GM12878 (cell line): ENCODE measurements at regions not wholly inside any gene's neighbourhood (a gene's known extent, or its start where the extent isn't known, plus 50 kb on each side); places are given as distances from the start of the nearest gene placed in this dataset.
A peak's percentile ranks its signal among the peaks of the same experiment; 100 is the strongest.

ENCODE experiments used
- ATAC-seq: fragments of 200-7000 bp; cut with Tn5 transposase; 3 replicates; pipeline ENCODE4 v1.9.1; 2020; ENCODE audit warnings: mild to moderate bottlenecking, moderate library complexity
- BruUV-seq: library from RNA; stranded (reverse); fragments of 400-500 nt; replicated peaks from 2 replicates; lab custom pipeline; 2021; lab: Mats Ljungman, UMichigan
- CTCF ChIA-PET: fragments of 300-600 bp; sonication (Branson Sonifier 250); formaldehyde crosslinking; extraction: SDS; loops from one replicate; lab custom pipeline; 2021; ENCODE audit warnings: inconsistent platforms; lab: Yijun Ruan, JAX
- POLR2A ChIA-PET: fragments of 350-600 bp; formaldehyde crosslinking; extraction: SDS; loops from one replicate; lab custom pipeline; 2021; ENCODE audit warnings: inconsistent platforms; lab: Charles Lee
- RAD21 ChIA-PET: fragments of 300-600 bp; sonication (Branson Sonifier 250); formaldehyde crosslinking; loops from one replicate; lab custom pipeline; 2023; ENCODE audit warnings: antibody characterized with exemption; ENCODE audit not compliant: unreplicated experiment; lab: Charles Lee
- SMC1A ChIA-PET: fragments of 300-600 bp; sonication (Branson Sonifier 250); formaldehyde crosslinking; loops from one replicate; lab custom pipeline; 2023; ENCODE audit not compliant: unreplicated experiment, uncharacterized antibody; lab: Charles Lee
- DNase-seq: peaks from one replicate; pipeline ENCODE4 v3.0.0-alpha.2; 2011; ENCODE audit warnings: low read depth, low spot score
- FAIRE-seq: peaks from 3 replicates; lab custom pipeline; 2011; peaks lifted over from hg19 to GRCh38; lab: Jason Lieb, UNC
- H2AFZ ChIP-seq: 2 replicates; pipeline ENCODE4 v1.6.0; 2011; ENCODE audit warnings: low read depth, low read length, control low read depth; ENCODE audit not compliant: control insufficient read depth
- H3K27ac ChIP-seq: 2 replicates; pipeline ENCODE4 v1.5.1; 2011; ENCODE audit warnings: control low read depth; ENCODE audit not compliant: control insufficient read depth, insufficient read depth
- H3K27me3 ChIP-seq, 2 experiments: replicated peaks in 1 of 2; 2 replicates each; pipeline versions ENCODE4 v1.6.0 to v1.6.1; 2011; ENCODE audit warnings: low read length in 1 of 2; ENCODE audit not compliant: control insufficient read depth in 2 of 2, insufficient read depth in 2 of 2
- H3K36me3 ChIP-seq, 2 experiments: 2 replicates each; pipeline ENCODE4 v1.5.1; 2011; ENCODE audit warnings: low read length in 1 of 2; ENCODE audit not compliant: control insufficient read depth in 2 of 2, insufficient read depth in 2 of 2
- H3K4me1 ChIP-seq: 2 replicates; pipeline ENCODE4 v1.6.1; 2011; ENCODE audit warnings: mild to moderate bottlenecking, low read length, moderate library complexity, mixed read lengths; ENCODE audit not compliant: control insufficient read depth, insufficient read depth
- H3K4me2 ChIP-seq: 2 replicates; pipeline ENCODE4 v1.6.0; 2011; ENCODE audit warnings: control low read depth; ENCODE audit not compliant: control insufficient read depth, insufficient read depth
- H3K4me3 ChIP-seq: fragments of 200-600 bp; sonication (generic); 2 replicates; pipeline ENCODE4 v1.5.1; 2016
- H3K79me2 ChIP-seq: 2 replicates; pipeline ENCODE4 v1.6.0; 2011; ENCODE audit warnings: low read length; ENCODE audit not compliant: control insufficient read depth, insufficient read depth
- H3K9ac ChIP-seq: 2 replicates; pipeline ENCODE4 v1.8.0; 2011; ENCODE audit warnings: low read length, control low read depth, mixed read lengths; ENCODE audit not compliant: control insufficient read depth, insufficient read depth
- H3K9me3 ChIP-seq: replicated peaks from 3 replicates; pipeline ENCODE4 v1.5.1; 2011; ENCODE audit warnings: mild to moderate bottlenecking, low read length; ENCODE audit not compliant: control insufficient read depth, insufficient read depth
- H4K20me1 ChIP-seq: 2 replicates; pipeline ENCODE4 v1.6.0; 2011; ENCODE audit not compliant: control insufficient read depth, insufficient read depth
- BACH1 ChIP-seq: fragments of 450-650 bp; IDR thresholded peaks from 2 replicates; pipeline ENCODE4 v1.6.1; 2017; ENCODE audit warnings: mild to moderate bottlenecking, borderline replicate concordance
- CBFB ChIP-seq: IDR thresholded peaks from 2 replicates; pipeline ENCODE4 v1.6.1; 2016; ENCODE audit warnings: antibody characterized with exemption, low read depth
- CHD2 ChIP-seq: IDR thresholded peaks from 2 replicates; pipeline ENCODE4 v1.6.1; 2011; ENCODE audit warnings: low read depth, low read length, improper control_type of control experiment, borderline replicate concordance
- CHD4 ChIP-seq: fragments of 200-600 bp; sonication (generic); IDR thresholded peaks from 2 replicates; pipeline ENCODE4 v1.6.1; 2016; ENCODE audit warnings: mild to moderate bottlenecking
- KDM1A ChIP-seq: fragments of 200-600 bp; sonication (generic); IDR thresholded peaks from 2 replicates; pipeline ENCODE4 v1.6.1; 2016; ENCODE audit warnings: borderline replicate concordance
- MTA3 ChIP-seq: IDR thresholded peaks from 2 replicates; pipeline ENCODE4 v1.6.1; 2012; ENCODE audit warnings: low read length, inconsistent platforms, borderline replicate concordance
- NFXL1 ChIP-seq: fragments of 450-650 bp; IDR thresholded peaks from 2 replicates; pipeline ENCODE4 v1.6.1; 2017; ENCODE audit warnings: antibody characterized with exemption, mild to moderate bottlenecking, borderline replicate concordance
- NKRF ChIP-seq: fragments of 450-650 bp; conservative IDR thresholded peaks from 2 replicates; pipeline ENCODE4 v1.6.1; 2017; ENCODE audit warnings: mild to moderate bottlenecking, moderate library complexity
- RAD21 ChIP-seq: IDR thresholded peaks from 2 replicates; pipeline ENCODE4 v1.6.1; 2011; ENCODE audit warnings: mild to moderate bottlenecking, low read depth, low read length, moderate library complexity; ENCODE audit not compliant: insufficient read depth
- TBL1XR1 ChIP-seq: IDR thresholded peaks from 2 replicates; pipeline ENCODE4 v1.6.1; 2012; ENCODE audit warnings: low read depth, low read length, improper control_type of control experiment
- YBX1 ChIP-seq: fragments of 450-650 bp; IDR thresholded peaks from 2 replicates; pipeline ENCODE4 v1.6.1; 2016; ENCODE audit warnings: antibody characterized with exemption
- ZNF207 ChIP-seq: fragments of 450-650 bp; IDR thresholded peaks from 2 replicates; pipeline ENCODE4 v1.6.1; 2014; ENCODE audit warnings: antibody characterized with exemption, mild to moderate bottlenecking, borderline replicate concordance
- WGBS: methylation state at CpG from one replicate; pipeline ENCODE4 v1.1.6; 2016; ENCODE audit warnings: low lambda C conversion rate; ENCODE audit not compliant: insufficient replicate concordance, insufficient coverage; ENCODE audit errors: missing lambda C conversion rate; 5-methylcytosine and 5-hydroxymethylcytosine counted together
- in situ Hi-C: fragments of 300-500 bp; cut with MboI; formaldehyde crosslinking; loops from 9 replicates; pipeline ENCODE4 v1.14.3; 2018; ENCODE audit warnings: mixed read lengths
- intact Hi-C: fragments of 100-400 bp; cut with micrococcal nuclease; formaldehyde crosslinking; loops from one replicate; pipeline ENCODE4 v1.14.2; 2022; ENCODE audit not compliant: unreplicated experiment
- TF ChIP-seq, protein P1 (sequence below): IDR thresholded peaks from 2 replicates; pipeline ENCODE4 v1.6.1; 2012; ENCODE audit warnings: low read length, inconsistent platforms

DNA sequence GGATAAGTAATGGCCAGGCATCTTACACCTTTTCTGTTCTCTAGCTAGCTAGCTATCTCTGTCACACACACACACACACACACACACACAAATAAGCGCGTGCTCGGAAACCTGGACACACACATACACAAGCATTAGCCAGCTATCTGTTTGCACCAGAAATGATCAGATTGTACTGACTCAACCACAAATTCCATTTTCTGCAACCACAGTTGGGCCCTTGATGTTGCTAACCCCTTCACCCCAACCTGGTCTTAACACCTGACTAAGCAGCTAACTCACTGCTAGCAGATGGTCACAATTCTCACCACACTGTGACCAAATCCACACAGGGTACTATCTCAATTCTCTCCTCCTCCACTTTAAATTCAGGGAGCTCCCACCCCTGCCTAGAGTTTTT is 183.0 kb upstream of the THBS1 start:
- no peaks in the 10 kb centered on the region for H4K20me1 ChIP-seq
- TF ChIP-seq TBL1XR1 (no peak), CBFB (no peak), NKRF (no peak), BACH1 (no peak), YBX1 (no peak), RAD21 (no peak), ZNF207 (no peak), CHD2 (no peak), MTA3 (no peak), CHD4 (no peak), NFXL1 (no peak), KDM1A (no peak)
- TF ChIP-seq, protein P1, sequence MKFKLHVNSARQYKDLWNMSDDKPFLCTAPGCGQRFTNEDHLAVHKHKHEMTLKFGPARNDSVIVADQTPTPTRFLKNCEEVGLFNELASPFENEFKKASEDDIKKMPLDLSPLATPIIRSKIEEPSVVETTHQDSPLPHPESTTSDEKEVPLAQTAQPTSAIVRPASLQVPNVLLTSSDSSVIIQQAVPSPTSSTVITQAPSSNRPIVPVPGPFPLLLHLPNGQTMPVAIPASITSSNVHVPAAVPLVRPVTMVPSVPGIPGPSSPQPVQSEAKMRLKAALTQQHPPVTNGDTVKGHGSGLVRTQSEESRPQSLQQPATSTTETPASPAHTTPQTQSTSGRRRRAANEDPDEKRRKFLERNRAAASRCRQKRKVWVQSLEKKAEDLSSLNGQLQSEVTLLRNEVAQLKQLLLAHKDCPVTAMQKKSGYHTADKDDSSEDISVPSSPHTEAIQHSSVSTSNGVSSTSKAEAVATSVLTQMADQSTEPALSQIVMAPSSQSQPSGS: no peak
- H2AFZ ChIP-seq: no peak overlapping the region
- intact Hi-C loops (no loop called here), in situ Hi-C loops (no loop called here)
- no TSS peak for BruUV-seq
- H3K36me3 ChIP-seq: no peaks in the 10 kb centered on the region
- peak; percentile 32; the same call in 2 of the 3 replicates for ATAC-seq
- H3K4me3 ChIP-seq: no peak overlapping the region
- no peaks in the 10 kb centered on the region for H3K9me3 ChIP-seq
- H3K4me1 ChIP-seq: no peaks in the 10 kb centered on the region
- no peak overlapping the region for H3K4me2 ChIP-seq
- no peaks in the 10 kb centered on the region for H3K27me3 ChIP-seq
- no peak overlapping the region for H3K27ac ChIP-seq
- POLR2A ChIA-PET: no interaction called here
- no peak for DNase-seq
- CTCF ChIA-PET: no interaction called here
- SMC1A ChIA-PET: interaction anchor here (0.6 to 0.7 kb wide), 2 partner anchors 14 to 130 kb away, joined by 3 read pairs; no protein-coding TSS in a partner anchor
- FAIRE-seq: no peak
- H3K79me2 ChIP-seq: no peaks in the 10 kb centered on the region
- H3K9ac ChIP-seq: no peak overlapping the region
- RAD21 ChIA-PET: no interaction called here
- 87% methylated on average over 3 of the region's 3 CpGs for WGBS
